ENCODE measurements at regions not wholly inside any gene's neighbourhood (a gene's known extent, or its start where the extent isn't known, plus 50 kb on each side); places are given as distances from the start of the nearest gene placed in this dataset.

GRCh38 chr12:116478243-116478773 is 80.9 kb upstream of the MAP1LC3B2 start:
- FAIRE-seq (no peak), DNase-seq (ENCODE audit: low spot score in 2 of 2) (no peak)

- no peak for FAIRE-seq
- DNase-seq (ENCODE audit: low spot score in 2 of 2): no peak
Observed at GRCh38 chr12:116480210-116480810, 78.9 kb upstream of the MAP1LC3B2 start.

- FAIRE-seq: no peak
Observed at GRCh38 chr12:116481726-116482125, 77.5 kb upstream of the MAP1LC3B2 start.

GRCh38 chr12:116482179-116482578 is 77.0 kb upstream of the MAP1LC3B2 start:
- FAIRE-seq (no peak), DNase-seq (ENCODE audit: low spot score in 2 of 2) (no peak)

More at GRCh38 chr12:116481726-116482125, 77.5 kb upstream of the MAP1LC3B2 start:
- no peak for DNase-seq (ENCODE audit: low spot score in 2 of 2)

GRCh38 chr12:116482859-116483258 is 76.3 kb upstream of the MAP1LC3B2 start:
- no peak for FAIRE-seq
- no peak for DNase-seq (ENCODE audit: low spot score in 2 of 2)

- FAIRE-seq (no peak), DNase-seq (ENCODE audit: low spot score in 2 of 2) (no peak)
Observed at GRCh38 chr12:116483959-116484750, 75.0 kb upstream of the MAP1LC3B2 start.

- no peak for DNase-seq (ENCODE audit: low spot score in 2 of 2)
- no peak for FAIRE-seq
Observed at GRCh38 chr12:116484807-116485206, 74.4 kb upstream of the MAP1LC3B2 start.

- DNase-seq (ENCODE audit: low spot score in 2 of 2) (no peak), FAIRE-seq (no peak)
Observed at GRCh38 chr12:116489116-116489515, 70.1 kb upstream of the MAP1LC3B2 start.

- FAIRE-seq: no peak
- no peak for DNase-seq (ENCODE audit: low spot score in 2 of 2)
Observed at GRCh38 chr12:116490471-116490870, 68.7 kb upstream of the MAP1LC3B2 start.

- FAIRE-seq (no peak), DNase-seq (ENCODE audit: low spot score in 2 of 2) (no peak)
Observed at GRCh38 chr12:116492703-116493324, 66.4 kb upstream of the MAP1LC3B2 start.

GRCh38 chr12:116495260-116495659 is 63.9 kb upstream of the MAP1LC3B2 start:
- DNase-seq (ENCODE audit: low spot score in 2 of 2) (no peak), FAIRE-seq (no peak)

GRCh38 chr12:116497051-116497591 is 62.1 kb upstream of the MAP1LC3B2 start:
- FAIRE-seq (no peak), DNase-seq (ENCODE audit: low spot score in 2 of 2) (no peak)

GRCh38 chr12:116498471-116498870 is 60.7 kb upstream of the MAP1LC3B2 start:
- FAIRE-seq: no peak

GRCh38 chr12:116502141-116502725 is 56.9 kb upstream of the MAP1LC3B2 start:
- no peak for DNase-seq (ENCODE audit: low spot score in 2 of 2)
- no peak for FAIRE-seq

More at GRCh38 chr12:116498471-116498870, 60.7 kb upstream of the MAP1LC3B2 start:
- no peak for DNase-seq (ENCODE audit: low spot score in 2 of 2)

GRCh38 chr12:116502989-116503496 is 56.1 kb upstream of the MAP1LC3B2 start:
- no peak for FAIRE-seq

GRCh38 chr12:116504438-116504837 is 54.7 kb upstream of the MAP1LC3B2 start:
- FAIRE-seq (no peak), DNase-seq (ENCODE audit: low spot score in 2 of 2) (no peak)

More at GRCh38 chr12:116502989-116503496, 56.1 kb upstream of the MAP1LC3B2 start:
- DNase-seq (ENCODE audit: low spot score in 2 of 2): no peak

- no peak for FAIRE-seq
- DNase-seq (ENCODE audit: low spot score in 2 of 2): no peak
Observed at GRCh38 chr12:116506697-116507064, 52.5 kb upstream of the MAP1LC3B2 start.

- DNase-seq (ENCODE audit: low spot score in 2 of 2): no peak
- FAIRE-seq: no peak
Observed at GRCh38 chr12:116508145-116509121, 50.7 kb upstream of the MAP1LC3B2 start.
